GM12878 (cell line): ENCODE measurements at regions not wholly inside any gene's neighbourhood (a gene's known extent, or its start where the extent isn't known, plus 50 kb on each side); places are given as distances from the start of the nearest gene placed in this dataset.

Experiments
- ATAC-seq: fragments of 200-7000 bp; cut with Tn5 transposase; 3 replicates; pipeline ENCODE4 v1.9.1; 2020; ENCODE audit warnings: mild to moderate bottlenecking, moderate library complexity
- BruUV-seq: library from RNA; stranded (reverse); fragments of 400-500 nt; replicated peaks from 2 replicates; lab custom pipeline; 2021; lab: Mats Ljungman, UMichigan
- CTCF ChIA-PET: fragments of 300-600 bp; sonication (Branson Sonifier 250); formaldehyde crosslinking; extraction: SDS; loops from one replicate; lab custom pipeline; 2021; ENCODE audit warnings: inconsistent platforms; lab: Yijun Ruan, JAX
- POLR2A ChIA-PET: fragments of 350-600 bp; formaldehyde crosslinking; extraction: SDS; loops from one replicate; lab custom pipeline; 2021; ENCODE audit warnings: inconsistent platforms; lab: Charles Lee
- RAD21 ChIA-PET: fragments of 300-600 bp; sonication (Branson Sonifier 250); formaldehyde crosslinking; loops from one replicate; lab custom pipeline; 2023; ENCODE audit warnings: antibody characterized with exemption; ENCODE audit not compliant: unreplicated experiment; lab: Charles Lee
- SMC1A ChIA-PET: fragments of 300-600 bp; sonication (Branson Sonifier 250); formaldehyde crosslinking; loops from one replicate; lab custom pipeline; 2023; ENCODE audit not compliant: unreplicated experiment, uncharacterized antibody; lab: Charles Lee
- DNase-seq: peaks from one replicate; pipeline ENCODE4 v3.0.0-alpha.2; 2011; ENCODE audit warnings: low read depth, low spot score
- FAIRE-seq: peaks from 3 replicates; lab custom pipeline; 2011; peaks lifted over from hg19 to GRCh38; lab: Jason Lieb, UNC
- H2AFZ ChIP-seq: 2 replicates; pipeline ENCODE4 v1.6.0; 2011; ENCODE audit warnings: low read depth, low read length, control low read depth; ENCODE audit not compliant: control insufficient read depth
- H3K27ac ChIP-seq: 2 replicates; pipeline ENCODE4 v1.5.1; 2011; ENCODE audit warnings: control low read depth; ENCODE audit not compliant: control insufficient read depth, insufficient read depth
- H3K27me3 ChIP-seq, 2 experiments: replicated peaks in 1 of 2; 2 replicates each; pipeline versions ENCODE4 v1.6.0 to v1.6.1; 2011; ENCODE audit warnings: low read length in 1 of 2; ENCODE audit not compliant: control insufficient read depth in 2 of 2, insufficient read depth in 2 of 2
- H3K36me3 ChIP-seq, 2 experiments: 2 replicates each; pipeline ENCODE4 v1.5.1; 2011; ENCODE audit warnings: low read length in 1 of 2; ENCODE audit not compliant: control insufficient read depth in 2 of 2, insufficient read depth in 2 of 2
- H3K4me1 ChIP-seq: 2 replicates; pipeline ENCODE4 v1.6.1; 2011; ENCODE audit warnings: mild to moderate bottlenecking, low read length, moderate library complexity, mixed read lengths; ENCODE audit not compliant: control insufficient read depth, insufficient read depth
- H3K4me2 ChIP-seq: 2 replicates; pipeline ENCODE4 v1.6.0; 2011; ENCODE audit warnings: control low read depth; ENCODE audit not compliant: control insufficient read depth, insufficient read depth
- H3K4me3 ChIP-seq: fragments of 200-600 bp; sonication (generic); 2 replicates; pipeline ENCODE4 v1.5.1; 2016
- H3K79me2 ChIP-seq: 2 replicates; pipeline ENCODE4 v1.6.0; 2011; ENCODE audit warnings: low read length; ENCODE audit not compliant: control insufficient read depth, insufficient read depth
- H3K9ac ChIP-seq: 2 replicates; pipeline ENCODE4 v1.8.0; 2011; ENCODE audit warnings: low read length, control low read depth, mixed read lengths; ENCODE audit not compliant: control insufficient read depth, insufficient read depth
- H3K9me3 ChIP-seq: replicated peaks from 3 replicates; pipeline ENCODE4 v1.5.1; 2011; ENCODE audit warnings: mild to moderate bottlenecking, low read length; ENCODE audit not compliant: control insufficient read depth, insufficient read depth
- H4K20me1 ChIP-seq: 2 replicates; pipeline ENCODE4 v1.6.0; 2011; ENCODE audit not compliant: control insufficient read depth, insufficient read depth
- ETV6 ChIP-seq, 2 experiments: fragments of 450-650 bp in 1 of 2; IDR thresholded peaks in 1 of 2; conservative IDR thresholded peaks in 1 of 2; 2 replicates each; pipeline ENCODE4 v1.6.1; 2014; ENCODE audit warnings: antibody characterized with exemption in 1 of 2, borderline replicate concordance in 1 of 2, low read depth in 1 of 2, mild to moderate bottlenecking in 1 of 2, moderate library complexity in 1 of 2
- EZH2 ChIP-seq: IDR thresholded peaks from 2 replicates; pipeline ENCODE4 v1.6.1; 2012; ENCODE audit warnings: low read depth, mild to moderate bottlenecking, control low read depth, inconsistent platforms, low read length, borderline replicate concordance; ENCODE audit not compliant: control insufficient read depth
- MXI1 ChIP-seq: fragments of 150-350 bp; IDR thresholded peaks from 2 replicates; pipeline ENCODE4 v1.6.1; 2011; ENCODE audit warnings: low read depth, mild to moderate bottlenecking, inconsistent platforms, low read length, improper control_type of control experiment
- POLR2AphosphoS2 ChIP-seq: IDR thresholded peaks from 2 replicates; pipeline ENCODE4 v1.6.1; 2011; ENCODE audit warnings: low read depth, mild to moderate bottlenecking, low read length, improper control_type of control experiment, moderate library complexity
- SPI1 ChIP-seq: IDR thresholded peaks from 2 replicates; pipeline ENCODE4 v1.6.1; 2011; ENCODE audit warnings: low read depth, mild to moderate bottlenecking, low read length, moderate library complexity, borderline replicate concordance; ENCODE audit not compliant: insufficient read depth
- STAT1 ChIP-seq: fragments of 450-650 bp; conservative IDR thresholded peaks from 2 replicates; pipeline ENCODE4 v1.6.1; 2014; ENCODE audit warnings: antibody characterized with exemption, mild to moderate bottlenecking
- TCF12 ChIP-seq: IDR thresholded peaks from 2 replicates; pipeline ENCODE4 v1.6.1; 2011; ENCODE audit warnings: low read depth, mild to moderate bottlenecking, low read length
- TCF7 ChIP-seq: IDR thresholded peaks from 2 replicates; pipeline ENCODE4 v1.6.1; 2014; ENCODE audit warnings: antibody characterized with exemption, borderline replicate concordance
- WGBS: methylation state at CpG from one replicate; pipeline ENCODE4 v1.1.6; 2016; ENCODE audit warnings: low lambda C conversion rate; ENCODE audit not compliant: insufficient replicate concordance, insufficient coverage; ENCODE audit errors: missing lambda C conversion rate; 5-methylcytosine and 5-hydroxymethylcytosine counted together
- in situ Hi-C: fragments of 300-500 bp; cut with MboI; formaldehyde crosslinking; loops from 9 replicates; pipeline ENCODE4 v1.14.3; 2018; ENCODE audit warnings: mixed read lengths
- intact Hi-C: fragments of 100-400 bp; cut with micrococcal nuclease; formaldehyde crosslinking; loops from one replicate; pipeline ENCODE4 v1.14.2; 2022; ENCODE audit not compliant: unreplicated experiment
- TF ChIP-seq, protein P1 (sequence below): fragments of 450-650 bp; conservative IDR thresholded peaks from 2 replicates; pipeline ENCODE4 v1.6.1; 2017; ENCODE audit warnings: mild to moderate bottlenecking, moderate library complexity
- TF ChIP-seq, protein P2 (sequence below): fragments of 450-650 bp; formaldehyde crosslinking; IDR thresholded peaks from 2 replicates; pipeline ENCODE4 v1.5.0; 2022; ENCODE audit warnings: mild to moderate bottlenecking, missing genetic modification characterization
- TF ChIP-seq, protein P3 (sequence below): IDR thresholded peaks from 2 replicates; pipeline ENCODE4 v1.6.1; 2012; ENCODE audit warnings: low read depth, low read length, improper control_type of control experiment

DNA sequence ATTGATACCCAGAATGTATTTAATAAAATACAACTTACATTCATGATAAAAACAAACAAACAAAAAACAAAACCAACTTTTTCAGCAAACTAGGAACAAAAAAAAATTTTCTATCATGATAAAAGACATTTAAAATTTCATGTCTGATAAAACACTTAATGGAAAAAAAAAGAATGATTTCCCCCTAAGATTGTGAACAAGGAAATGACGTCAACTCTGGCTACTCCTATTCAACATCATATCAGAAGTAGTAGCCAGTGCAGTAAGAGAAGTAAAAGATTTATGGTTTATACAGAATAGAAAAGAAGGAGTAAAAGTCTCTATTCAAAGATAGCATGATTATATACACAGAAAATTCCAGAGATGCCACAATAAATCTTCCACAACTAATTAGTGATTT, 1306.6 kb downstream of the FSCB start:
- Histone ChIP-seq H3K27ac (no peak overlapping the region), H3K9me3 (no peaks in the 10 kb centered on the region)
- ChIA-PET CTCF (no interaction called here), SMC1A (no interaction called here)
- BruUV-seq, result no TSS peak
- TF ChIP-seq MXI1 (no peak), POLR2AphosphoS2 (no peak), TCF12 (no peak), EZH2 (no peak), ETV6 (conservative IDR thresholded peaks at IDR 0.05 in 1 of 2, IDR thresholded peaks at IDR 0.05 in 1 of 2; ENCODE audit: borderline replicate concordance in 1 of 2, low read depth in 1 of 2) (no peak), SPI1 (no peak), STAT1 (no peak), TCF7 (no peak)
- TF ChIP-seq, protein P1, sequence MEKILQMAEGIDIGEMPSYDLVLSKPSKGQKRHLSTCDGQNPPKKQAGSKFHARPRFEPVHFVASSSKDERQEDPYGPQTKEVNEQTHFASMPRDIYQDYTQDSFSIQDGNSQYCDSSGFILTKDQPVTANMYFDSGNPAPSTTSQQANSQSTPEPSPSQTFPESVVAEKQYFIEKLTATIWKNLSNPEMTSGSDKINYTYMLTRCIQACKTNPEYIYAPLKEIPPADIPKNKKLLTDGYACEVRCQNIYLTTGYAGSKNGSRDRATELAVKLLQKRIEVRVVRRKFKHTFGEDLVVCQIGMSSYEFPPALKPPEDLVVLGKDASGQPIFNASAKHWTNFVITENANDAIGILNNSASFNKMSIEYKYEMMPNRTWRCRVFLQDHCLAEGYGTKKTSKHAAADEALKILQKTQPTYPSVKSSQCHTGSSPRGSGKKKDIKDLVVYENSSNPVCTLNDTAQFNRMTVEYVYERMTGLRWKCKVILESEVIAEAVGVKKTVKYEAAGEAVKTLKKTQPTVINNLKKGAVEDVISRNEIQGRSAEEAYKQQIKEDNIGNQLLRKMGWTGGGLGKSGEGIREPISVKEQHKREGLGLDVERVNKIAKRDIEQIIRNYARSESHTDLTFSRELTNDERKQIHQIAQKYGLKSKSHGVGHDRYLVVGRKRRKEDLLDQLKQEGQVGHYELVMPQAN, result no peak
- TF ChIP-seq, protein P2, sequence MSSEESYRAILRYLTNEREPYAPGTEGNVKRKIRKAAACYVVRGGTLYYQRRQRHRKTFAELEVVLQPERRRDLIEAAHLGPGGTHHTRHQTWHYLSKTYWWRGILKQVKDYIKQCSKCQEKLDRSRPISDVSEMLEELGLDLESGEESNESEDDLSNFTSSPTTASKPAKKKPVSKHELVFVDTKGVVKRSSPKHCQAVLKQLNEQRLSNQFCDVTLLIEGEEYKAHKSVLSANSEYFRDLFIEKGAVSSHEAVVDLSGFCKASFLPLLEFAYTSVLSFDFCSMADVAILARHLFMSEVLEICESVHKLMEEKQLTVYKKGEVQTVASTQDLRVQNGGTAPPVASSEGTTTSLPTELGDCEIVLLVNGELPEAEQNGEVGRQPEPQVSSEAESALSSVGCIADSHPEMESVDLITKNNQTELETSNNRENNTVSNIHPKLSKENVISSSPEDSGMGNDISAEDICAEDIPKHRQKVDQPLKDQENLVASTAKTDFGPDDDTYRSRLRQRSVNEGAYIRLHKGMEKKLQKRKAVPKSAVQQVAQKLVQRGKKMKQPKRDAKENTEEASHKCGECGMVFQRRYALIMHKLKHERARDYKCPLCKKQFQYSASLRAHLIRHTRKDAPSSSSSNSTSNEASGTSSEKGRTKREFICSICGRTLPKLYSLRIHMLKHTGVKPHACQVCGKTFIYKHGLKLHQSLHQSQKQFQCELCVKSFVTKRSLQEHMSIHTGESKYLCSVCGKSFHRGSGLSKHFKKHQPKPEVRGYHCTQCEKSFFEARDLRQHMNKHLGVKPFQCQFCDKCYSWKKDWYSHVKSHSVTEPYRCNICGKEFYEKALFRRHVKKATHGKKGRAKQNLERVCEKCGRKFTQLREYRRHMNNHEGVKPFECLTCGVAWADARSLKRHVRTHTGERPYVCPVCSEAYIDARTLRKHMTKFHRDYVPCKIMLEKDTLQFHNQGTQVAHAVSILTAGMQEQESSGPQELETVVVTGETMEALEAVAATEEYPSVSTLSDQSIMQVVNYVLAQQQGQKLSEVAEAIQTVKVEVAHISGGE (CRISPR knock-in tag), result no peak
- TF ChIP-seq, protein P3, sequence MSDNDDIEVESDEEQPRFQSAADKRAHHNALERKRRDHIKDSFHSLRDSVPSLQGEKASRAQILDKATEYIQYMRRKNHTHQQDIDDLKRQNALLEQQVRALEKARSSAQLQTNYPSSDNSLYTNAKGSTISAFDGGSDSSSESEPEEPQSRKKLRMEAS, result no peak
- TF ChIP-seq, all 136 proteins: peak for 0
- no peaks in the 10 kb centered on the region for H3K4me1 ChIP-seq
- DNase-seq, result no peak
- POLR2A ChIA-PET, result no interaction called here
- 5% methylated on average over 1 of the region's 1 CpG for WGBS
- intact Hi-C loops (no loop called here), in situ Hi-C loops (no loop called here)
- no peaks in the 10 kb centered on the region for H3K27me3 ChIP-seq
- RAD21 ChIA-PET, result no interaction called here
- ATAC-seq, result no peak
- no peak overlapping the region for H3K9ac ChIP-seq
- H3K4me2 ChIP-seq, result no peak overlapping the region
- no peaks in the 10 kb centered on the region for H3K79me2 ChIP-seq
- H3K4me3 ChIP-seq, result no peak overlapping the region
- no peak overlapping the region for H2AFZ ChIP-seq
- FAIRE-seq, result no peak
- H4K20me1 ChIP-seq, result no peaks in the 10 kb centered on the region
- no peaks in the 10 kb centered on the region for H3K36me3 ChIP-seq
